Progenitor cell of endocrine pancreas (in vitro differentiated cells): ENCODE measurements at regions not wholly inside any gene's neighbourhood (a gene's known extent, or its start where the extent isn't known, plus 50 kb on each side); places are given as distances from the start of the nearest gene placed in this dataset.

ENCODE experiments used
- DNase-seq: peaks from one replicate; pipeline ENCODE4 v3.0.0; 2021; ENCODE audit warnings: low spot score; ENCODE audit not compliant: unreplicated experiment
- H3K27ac Mint-ChIP-seq: 2 replicates; pipeline ENCODE4 v1.8.0; 2021; ENCODE audit warnings: mild to moderate bottlenecking, moderate library complexity, mixed read lengths
- H3K27me3 Mint-ChIP-seq: 2 replicates; pipeline ENCODE4 v1.8.0; 2021; ENCODE audit warnings: mixed read lengths
- H3K36me3 Mint-ChIP-seq: 2 replicates; pipeline ENCODE4 v1.8.0; 2022; ENCODE audit warnings: mixed read lengths; ENCODE audit not compliant: insufficient read depth
- H3K4me1 Mint-ChIP-seq: 2 replicates; pipeline ENCODE4 v1.8.0; 2021; ENCODE audit warnings: low read depth, mixed read lengths
- H3K4me3 Mint-ChIP-seq: 2 replicates; pipeline ENCODE4 v1.8.0; 2021; ENCODE audit warnings: low read depth, mild to moderate bottlenecking, moderate library complexity, mixed read lengths
- H3K9me3 Mint-ChIP-seq: 2 replicates; pipeline ENCODE4 v1.8.0; 2021; ENCODE audit warnings: low read depth, mixed read lengths
- TF ChIP-seq, protein P1 (sequence below): fragments of 200-600 bp; sonication (generic); IDR thresholded peaks from one replicate; pipeline ENCODE4 v1.5.0; 2021; ENCODE audit warnings: antibody characterized with exemption, mild to moderate bottlenecking; ENCODE audit not compliant: unreplicated experiment

DNA sequence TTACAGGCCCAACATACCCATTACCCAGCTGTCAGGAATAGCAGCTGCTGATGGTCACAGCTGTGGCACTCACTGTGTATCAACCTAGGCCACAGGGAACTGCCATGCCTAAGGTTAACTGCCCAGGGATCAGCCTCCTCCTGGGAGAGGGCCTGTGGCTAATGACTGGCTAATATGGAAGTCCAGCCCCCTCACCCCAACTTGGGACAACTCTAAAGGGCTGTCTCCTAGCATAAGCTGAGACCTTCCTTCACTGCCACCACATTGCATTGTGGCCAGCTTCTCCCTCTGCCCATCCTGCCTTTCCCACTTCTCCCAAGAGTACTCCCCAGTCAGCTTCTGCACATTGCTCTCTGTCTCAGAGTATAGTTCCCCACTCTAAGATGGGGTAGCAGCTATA, 316.5 kb downstream of the SMAD2 start:
- Mint-ChIP-seq H3K4me3 (no peak overlapping the region), H3K36me3 (no peaks in the 10 kb centered on the region), H3K27ac (no peak overlapping the region), H3K4me1 (no peaks in the 10 kb centered on the region), H3K27me3 (peaks cover 10% of the 10 kb centered on the region), H3K9me3 (peaks cover 9% of the 10 kb centered on the region)
- TF ChIP-seq, protein P1, sequence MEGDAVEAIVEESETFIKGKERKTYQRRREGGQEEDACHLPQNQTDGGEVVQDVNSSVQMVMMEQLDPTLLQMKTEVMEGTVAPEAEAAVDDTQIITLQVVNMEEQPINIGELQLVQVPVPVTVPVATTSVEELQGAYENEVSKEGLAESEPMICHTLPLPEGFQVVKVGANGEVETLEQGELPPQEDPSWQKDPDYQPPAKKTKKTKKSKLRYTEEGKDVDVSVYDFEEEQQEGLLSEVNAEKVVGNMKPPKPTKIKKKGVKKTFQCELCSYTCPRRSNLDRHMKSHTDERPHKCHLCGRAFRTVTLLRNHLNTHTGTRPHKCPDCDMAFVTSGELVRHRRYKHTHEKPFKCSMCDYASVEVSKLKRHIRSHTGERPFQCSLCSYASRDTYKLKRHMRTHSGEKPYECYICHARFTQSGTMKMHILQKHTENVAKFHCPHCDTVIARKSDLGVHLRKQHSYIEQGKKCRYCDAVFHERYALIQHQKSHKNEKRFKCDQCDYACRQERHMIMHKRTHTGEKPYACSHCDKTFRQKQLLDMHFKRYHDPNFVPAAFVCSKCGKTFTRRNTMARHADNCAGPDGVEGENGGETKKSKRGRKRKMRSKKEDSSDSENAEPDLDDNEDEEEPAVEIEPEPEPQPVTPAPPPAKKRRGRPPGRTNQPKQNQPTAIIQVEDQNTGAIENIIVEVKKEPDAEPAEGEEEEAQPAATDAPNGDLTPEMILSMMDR = no peak
- no peak for DNase-seq

DNA sequence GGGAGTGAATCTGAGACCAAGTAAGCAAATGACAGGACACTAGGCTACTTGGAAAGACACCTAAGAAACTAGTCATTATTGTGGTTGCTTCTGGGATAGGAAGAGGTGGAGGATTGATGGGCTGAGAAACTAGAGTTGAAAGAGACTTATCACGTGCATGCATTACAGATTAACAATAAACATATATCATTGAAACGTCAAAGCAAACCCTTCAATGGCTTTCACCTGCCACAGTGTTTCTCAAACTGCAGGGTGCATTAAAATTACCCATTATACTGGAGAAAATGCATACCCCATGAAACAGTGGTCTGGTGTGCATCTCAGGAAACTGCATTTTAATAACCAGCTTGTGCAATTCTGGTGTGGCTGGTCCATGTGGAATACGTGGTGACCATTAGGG, 318.8 kb downstream of the SMAD2 start:
- Mint-ChIP-seq H3K27me3 (peaks cover 10% of the 10 kb centered on the region), H3K4me3 (no peak overlapping the region), H3K36me3 (no peaks in the 10 kb centered on the region), H3K27ac (no peak overlapping the region), H3K4me1 (no peaks in the 10 kb centered on the region), H3K9me3 (peaks cover 13% of the 10 kb centered on the region)
- TF ChIP-seq, protein P1 = no peak
- DNase-seq = no peak

DNA sequence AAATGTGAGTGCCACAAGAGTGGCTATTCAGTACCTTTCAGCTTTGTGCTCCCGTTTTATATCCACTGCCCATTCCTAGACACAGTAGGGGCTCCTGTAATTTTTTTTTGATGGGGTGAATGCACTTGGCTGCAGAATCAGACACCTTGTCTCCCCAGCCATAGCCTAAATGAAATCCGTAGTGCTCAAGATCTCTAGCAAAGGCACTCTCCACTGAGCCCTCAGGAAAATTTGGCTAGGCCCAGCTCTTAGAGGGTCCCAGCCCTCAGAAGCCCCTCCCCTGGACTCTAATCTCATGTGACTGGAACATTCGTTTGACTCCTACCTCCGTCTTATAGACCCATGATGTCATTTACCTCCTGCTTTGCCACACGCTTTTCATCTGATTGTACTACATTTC, 323.9 kb downstream of the SMAD2 start:
- Mint-ChIP-seq H3K36me3 (no peaks in the 10 kb centered on the region), H3K4me3 (no peak overlapping the region), H3K27ac (no peak overlapping the region), H3K4me1 (peaks cover 4% of the 10 kb centered on the region), H3K27me3 (peaks cover 3% of the 10 kb centered on the region), H3K9me3 (peaks cover 12% of the 10 kb centered on the region)
- DNase-seq = no peak
- TF ChIP-seq, protein P1 = no peak

DNA sequence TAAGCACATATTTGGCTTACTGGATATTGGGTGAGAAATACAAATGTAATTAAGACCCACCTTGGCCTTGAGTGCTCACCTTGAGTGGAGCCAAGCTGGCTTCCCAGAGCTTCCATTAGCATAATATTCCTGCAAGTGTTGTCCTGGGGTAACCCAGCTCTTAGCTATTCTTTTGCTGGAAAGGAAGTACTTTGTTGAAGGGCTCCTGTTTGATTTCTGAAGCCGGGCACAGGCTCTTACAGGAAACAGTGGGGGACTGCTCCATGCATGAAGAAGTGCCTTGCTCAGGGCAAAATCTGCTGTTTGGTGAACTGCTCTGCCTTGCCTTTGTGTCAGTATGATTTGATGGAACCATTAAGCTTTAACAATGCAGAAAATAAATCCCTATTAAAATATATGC, 325.4 kb downstream of the SMAD2 start:
- Mint-ChIP-seq H3K4me1 (peaks cover 4% of the 10 kb centered on the region), H3K27me3 (peaks cover 3% of the 10 kb centered on the region), H3K36me3 (no peaks in the 10 kb centered on the region), H3K27ac (no peak overlapping the region), H3K9me3 (peaks cover 4% of the 10 kb centered on the region), H3K4me3 (no peak overlapping the region)
- DNase-seq = no peak
- TF ChIP-seq, protein P1 = no peak

DNA sequence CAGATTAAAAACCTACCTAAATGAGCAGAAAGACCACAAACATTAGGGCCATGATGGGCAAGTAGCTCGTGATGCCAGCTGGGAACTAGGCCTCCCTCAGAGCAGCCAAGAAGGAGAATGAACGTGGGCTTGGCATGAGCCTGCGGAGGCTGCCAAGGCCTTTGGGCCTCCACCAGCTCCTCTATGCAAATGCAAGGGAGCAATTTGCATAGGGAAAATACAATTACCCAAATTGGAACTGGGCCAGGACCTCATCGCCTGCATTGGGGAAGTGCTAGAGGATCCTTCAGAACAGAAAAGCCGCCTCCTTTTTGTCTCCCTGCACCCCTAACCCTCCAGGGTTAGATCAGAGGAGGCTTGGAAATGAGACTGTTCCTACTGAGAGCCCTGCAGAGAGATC, 326.4 kb downstream of the SMAD2 start:
- no peak overlapping the region for H3K27ac Mint-ChIP-seq

More for the DNA sequence above, 326.4 kb downstream of the SMAD2 start:
- Mint-ChIP-seq H3K4me1 (peaks cover 4% of the 10 kb centered on the region), H3K4me3 (no peak overlapping the region), H3K9me3 (peaks cover 4% of the 10 kb centered on the region), H3K36me3 (no peaks in the 10 kb centered on the region), H3K27me3 (peaks cover 8% of the 10 kb centered on the region)
- TF ChIP-seq, protein P1 = no peak
- no peak for DNase-seq
